GM23338 (cell line): ENCODE measurements at regions not wholly inside any gene's neighbourhood (a gene's known extent, or its start where the extent isn't known, plus 50 kb on each side); places are given as distances from the start of the nearest gene placed in this dataset.

Experiments
- ATAC-seq: fragments of 200-7000 bp; cut with Tn5 transposase; 3 replicates; pipeline ENCODE4 v1.9.1; 2020
- DNase-seq: peaks from one replicate; pipeline ENCODE4 v3.0.0-alpha.2; 2015; ENCODE audit warnings: low spot score
- H2AFZ ChIP-seq: fragments of 200-600 bp; sonication (generic); 2 replicates; pipeline ENCODE4 v1.8.0; 2016; ENCODE audit warnings: antibody characterized with exemption, mild to moderate bottlenecking, moderate library complexity
- H3F3A ChIP-seq: fragments of 200-600 bp; sonication (generic); replicated peaks from 2 replicates; pipeline ENCODE4 v1.8.0; 2017; ENCODE audit warnings: antibody characterized with exemption, mixed run types, low read depth
- H3K27ac ChIP-seq: fragments of 200-600 bp; sonication (generic); 2 replicates; pipeline ENCODE4 v1.6.1; 2016; ENCODE audit warnings: low read depth
- H3K27me3 ChIP-seq: fragments of 200-600 bp; sonication (generic); 2 replicates; pipeline ENCODE4 v1.8.0; 2016; ENCODE audit warnings: mild to moderate bottlenecking, mixed run types, moderate library complexity; ENCODE audit not compliant: insufficient read depth
- H3K36me3 ChIP-seq: fragments of 200-600 bp; sonication (generic); 2 replicates; pipeline ENCODE4 v1.8.0; 2016; ENCODE audit warnings: mild to moderate bottlenecking; ENCODE audit not compliant: insufficient read depth
- H3K4me1 ChIP-seq: fragments of 200-600 bp; sonication (generic); 2 replicates; pipeline ENCODE4 v1.8.0; 2016; ENCODE audit warnings: mild to moderate bottlenecking, moderate library complexity; ENCODE audit not compliant: insufficient read depth
- H3K4me2 ChIP-seq: fragments of 200-600 bp; sonication (generic); 2 replicates; pipeline ENCODE4 v1.7.1; 2017; ENCODE audit warnings: mixed run types
- H3K4me3 ChIP-seq: fragments of 200-600 bp; sonication (generic); 2 replicates; pipeline ENCODE4 v1.6.1; 2016; ENCODE audit warnings: mixed run types
- H3K79me2 ChIP-seq: fragments of 200-600 bp; sonication (generic); replicated peaks from 2 replicates; pipeline ENCODE4 v1.8.0; 2017; ENCODE audit warnings: mild to moderate bottlenecking; ENCODE audit not compliant: insufficient read depth
- H3K9me2 ChIP-seq: fragments of 200-600 bp; sonication (generic); 2 replicates; pipeline ENCODE4 v1.8.0; 2017; ENCODE audit not compliant: insufficient read depth
- H4K20me1 ChIP-seq: fragments of 200-600 bp; sonication (generic); replicated peaks from 2 replicates; pipeline ENCODE4 v1.8.0; 2017; ENCODE audit warnings: mild to moderate bottlenecking; ENCODE audit not compliant: insufficient read depth
- H3K27ac Mint-ChIP-seq: 2 replicates; pipeline ENCODE4 v1.8.0; 2020; ENCODE audit warnings: inconsistent platforms, mild to moderate bottlenecking, moderate library complexity, mixed read lengths
- H3K27me3 Mint-ChIP-seq: 3 replicates; pipeline ENCODE4 v1.8.0; 2022; ENCODE audit warnings: low read depth, mild to moderate bottlenecking, moderate library complexity, mixed read lengths, inconsistent platforms; ENCODE audit not compliant: insufficient read depth, poor library complexity
- H3K36me3 Mint-ChIP-seq: 3 replicates; pipeline ENCODE4 v1.8.0; 2021; ENCODE audit warnings: low read depth, mild to moderate bottlenecking, inconsistent platforms, moderate library complexity, mixed read lengths
- H3K4me1 Mint-ChIP-seq: 3 replicates; pipeline ENCODE4 v1.8.0; 2020; ENCODE audit warnings: mild to moderate bottlenecking, inconsistent platforms, mixed read lengths
- H3K4me3 Mint-ChIP-seq: 3 replicates; pipeline ENCODE4 v1.8.0; 2021; ENCODE audit warnings: moderate library complexity, mild to moderate bottlenecking, inconsistent platforms, mixed read lengths
- H3K9me3 Mint-ChIP-seq: 3 replicates; pipeline ENCODE4 v1.8.0; 2020; ENCODE audit warnings: moderate library complexity, mild to moderate bottlenecking, inconsistent platforms, mixed read lengths
- EZH2 ChIP-seq: fragments of 200-600 bp; sonication (generic); IDR thresholded peaks from one replicate; pipeline ENCODE4 v1.8.0; 2017; ENCODE audit warnings: antibody characterized with exemption, mild to moderate bottlenecking, low read depth; ENCODE audit not compliant: unreplicated experiment
- EZH2phosphoT487 ChIP-seq: fragments of 200-600 bp; sonication (generic); IDR thresholded peaks from one replicate; pipeline ENCODE4 v1.8.1; 2018; ENCODE audit warnings: antibody characterized with exemption; ENCODE audit not compliant: unreplicated experiment
- JUNB ChIP-seq: IDR thresholded peaks from one replicate; pipeline ENCODE4 v1.6.1; 2016; ENCODE audit warnings: antibody characterized with exemption; ENCODE audit not compliant: unreplicated experiment
- NANOG ChIP-seq: IDR thresholded peaks from 2 replicates; pipeline ENCODE4 v1.6.1; 2016; ENCODE audit warnings: antibody characterized with exemption, borderline replicate concordance
- POLR2AphosphoS5 ChIP-seq: IDR thresholded peaks from 2 replicates; pipeline ENCODE4 v1.6.1; 2016; ENCODE audit warnings: antibody characterized with exemption, low read depth
- STAT1 ChIP-seq: IDR thresholded peaks from one replicate; pipeline ENCODE4 v1.6.1; 2016; ENCODE audit warnings: antibody characterized with exemption; ENCODE audit not compliant: unreplicated experiment
- ZNF114 ChIP-seq: fragments of 250-450 bp; sonication (Bioruptor Pico); IDR thresholded peaks from 2 replicates; pipeline ENCODE4 v1.5.0; 2020; ENCODE audit warnings: mild to moderate bottlenecking, moderate library complexity
- ZNF331 ChIP-seq: fragments of 250-450 bp; sonication (Bioruptor Pico); IDR thresholded peaks from 2 replicates; pipeline ENCODE4 v1.5.0; 2020; ENCODE audit warnings: low read depth, mild to moderate bottlenecking, moderate library complexity
- TF ChIP-seq, protein P1 (sequence below): fragments of 250-450 bp; sonication (Bioruptor Pico); IDR thresholded peaks from 2 replicates; pipeline ENCODE4 v1.5.0; 2020; ENCODE audit warnings: mild to moderate bottlenecking, moderate library complexity
- TF ChIP-seq, protein P2 (sequence below): IDR thresholded peaks from 2 replicates; pipeline ENCODE4 v1.6.1; 2016; ENCODE audit warnings: antibody characterized with exemption
- TF ChIP-seq, protein P3 (sequence below): IDR thresholded peaks from one replicate; pipeline ENCODE4 v1.6.1; 2018; ENCODE audit warnings: antibody characterized with exemption; ENCODE audit not compliant: unreplicated experiment

DNA sequence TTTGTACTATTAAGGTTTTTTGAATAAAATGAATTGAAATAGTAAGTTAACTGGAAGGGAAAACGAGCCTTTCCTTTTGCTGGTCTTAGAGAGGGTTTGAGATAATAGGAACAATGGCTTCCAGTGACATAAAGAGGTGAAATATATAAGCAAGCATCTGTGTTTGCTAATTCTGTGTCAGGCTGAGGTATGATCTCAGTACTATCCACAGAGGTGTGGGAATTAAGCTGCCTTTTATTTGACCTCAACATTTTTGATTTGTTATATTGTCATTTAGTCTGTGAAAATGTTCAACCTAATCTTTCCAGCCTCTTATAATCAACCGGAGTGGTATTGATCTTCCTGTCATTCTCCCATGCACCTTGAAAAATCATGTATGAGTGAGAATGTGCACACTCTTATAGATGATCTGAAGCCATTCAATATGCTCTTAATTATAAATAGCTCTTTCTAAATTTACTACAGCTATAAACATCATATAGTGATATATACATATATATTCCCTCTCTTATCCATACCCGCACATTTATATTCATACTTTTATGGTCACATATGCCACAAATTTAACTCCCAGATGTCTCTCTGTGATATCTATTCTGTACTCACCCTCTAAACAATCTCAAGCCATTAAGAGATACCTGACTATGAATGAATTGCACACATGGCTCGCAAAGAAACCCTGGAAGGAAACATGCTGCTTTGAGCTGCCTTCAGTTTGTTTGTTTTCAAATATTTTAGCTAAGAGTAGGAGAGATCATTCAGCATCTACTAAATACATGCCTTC is 754.7 kb upstream of the NRSN1 start:
- no peak for TF ChIP-seq EZH2
- TF ChIP-seq, protein P1, sequence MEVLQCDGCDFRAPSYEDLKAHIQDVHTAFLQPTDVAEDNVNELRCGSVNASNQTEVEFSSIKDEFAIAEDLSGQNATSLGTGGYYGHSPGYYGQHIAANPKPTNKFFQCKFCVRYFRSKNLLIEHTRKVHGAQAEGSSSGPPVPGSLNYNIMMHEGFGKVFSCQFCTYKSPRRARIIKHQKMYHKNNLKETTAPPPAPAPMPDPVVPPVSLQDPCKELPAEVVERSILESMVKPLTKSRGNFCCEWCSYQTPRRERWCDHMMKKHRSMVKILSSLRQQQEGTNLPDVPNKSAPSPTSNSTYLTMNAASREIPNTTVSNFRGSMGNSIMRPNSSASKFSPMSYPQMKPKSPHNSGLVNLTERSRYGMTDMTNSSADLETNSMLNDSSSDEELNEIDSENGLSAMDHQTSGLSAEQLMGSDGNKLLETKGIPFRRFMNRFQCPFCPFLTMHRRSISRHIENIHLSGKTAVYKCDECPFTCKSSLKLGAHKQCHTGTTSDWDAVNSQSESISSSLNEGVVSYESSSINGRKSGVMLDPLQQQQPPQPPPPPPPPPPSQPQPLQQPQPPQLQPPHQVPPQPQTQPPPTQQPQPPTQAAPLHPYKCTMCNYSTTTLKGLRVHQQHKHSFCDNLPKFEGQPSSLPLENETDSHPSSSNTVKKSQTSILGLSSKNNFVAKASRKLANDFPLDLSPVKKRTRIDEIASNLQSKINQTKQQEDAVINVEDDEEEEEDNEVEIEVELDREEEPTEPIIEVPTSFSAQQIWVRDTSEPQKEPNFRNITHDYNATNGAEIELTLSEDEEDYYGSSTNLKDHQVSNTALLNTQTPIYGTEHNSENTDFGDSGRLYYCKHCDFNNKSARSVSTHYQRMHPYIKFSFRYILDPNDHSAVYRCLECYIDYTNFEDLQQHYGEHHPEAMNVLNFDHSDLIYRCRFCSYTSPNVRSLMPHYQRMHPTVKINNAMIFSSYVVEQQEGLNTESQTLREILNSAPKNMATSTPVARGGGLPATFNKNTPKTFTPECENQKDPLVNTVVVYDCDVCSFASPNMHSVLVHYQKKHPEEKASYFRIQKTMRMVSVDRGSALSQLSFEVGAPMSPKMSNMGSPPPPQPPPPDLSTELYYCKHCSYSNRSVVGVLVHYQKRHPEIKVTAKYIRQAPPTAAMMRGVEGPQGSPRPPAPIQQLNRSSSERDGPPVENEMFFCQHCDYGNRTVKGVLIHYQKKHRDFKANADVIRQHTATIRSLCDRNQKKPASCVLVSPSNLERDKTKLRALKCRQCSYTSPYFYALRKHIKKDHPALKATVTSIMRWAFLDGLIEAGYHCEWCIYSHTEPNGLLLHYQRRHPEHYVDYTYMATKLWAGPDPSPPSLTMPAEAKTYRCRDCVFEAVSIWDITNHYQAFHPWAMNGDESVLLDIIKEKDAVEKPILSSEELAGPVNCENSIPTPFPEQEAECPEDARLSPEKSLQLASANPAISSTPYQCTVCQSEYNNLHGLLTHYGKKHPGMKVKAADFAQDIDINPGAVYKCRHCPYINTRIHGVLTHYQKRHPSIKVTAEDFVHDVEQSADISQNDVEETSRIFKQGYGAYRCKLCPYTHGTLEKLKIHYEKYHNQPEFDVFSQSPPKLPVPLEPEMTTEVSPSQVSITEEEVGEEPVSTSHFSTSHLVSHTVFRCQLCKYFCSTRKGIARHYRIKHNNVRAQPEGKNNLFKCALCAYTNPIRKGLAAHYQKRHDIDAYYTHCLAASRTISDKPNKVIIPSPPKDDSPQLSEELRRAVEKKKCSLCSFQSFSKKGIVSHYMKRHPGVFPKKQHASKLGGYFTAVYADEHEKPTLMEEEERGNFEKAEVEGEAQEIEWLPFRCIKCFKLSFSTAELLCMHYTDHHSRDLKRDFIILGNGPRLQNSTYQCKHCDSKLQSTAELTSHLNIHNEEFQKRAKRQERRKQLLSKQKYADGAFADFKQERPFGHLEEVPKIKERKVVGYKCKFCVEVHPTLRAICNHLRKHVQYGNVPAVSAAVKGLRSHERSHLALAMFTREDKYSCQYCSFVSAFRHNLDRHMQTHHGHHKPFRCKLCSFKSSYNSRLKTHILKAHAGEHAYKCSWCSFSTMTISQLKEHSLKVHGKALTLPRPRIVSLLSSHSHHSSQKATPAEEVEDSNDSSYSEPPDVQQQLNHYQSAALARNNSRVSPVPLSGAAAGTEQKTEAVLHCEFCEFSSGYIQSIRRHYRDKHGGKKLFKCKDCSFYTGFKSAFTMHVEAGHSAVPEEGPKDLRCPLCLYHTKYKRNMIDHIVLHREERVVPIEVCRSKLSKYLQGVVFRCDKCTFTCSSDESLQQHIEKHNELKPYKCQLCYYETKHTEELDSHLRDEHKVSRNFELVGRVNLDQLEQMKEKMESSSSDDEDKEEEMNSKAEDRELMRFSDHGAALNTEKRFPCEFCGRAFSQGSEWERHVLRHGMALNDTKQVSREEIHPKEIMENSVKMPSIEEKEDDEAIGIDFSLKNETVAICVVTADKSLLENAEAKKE: no peak
- TF ChIP-seq EZH2phosphoT487: no peak
- no peak for TF ChIP-seq ZNF114 (CRISPR knock-in tag)
- TF ChIP-seq, protein P2, sequence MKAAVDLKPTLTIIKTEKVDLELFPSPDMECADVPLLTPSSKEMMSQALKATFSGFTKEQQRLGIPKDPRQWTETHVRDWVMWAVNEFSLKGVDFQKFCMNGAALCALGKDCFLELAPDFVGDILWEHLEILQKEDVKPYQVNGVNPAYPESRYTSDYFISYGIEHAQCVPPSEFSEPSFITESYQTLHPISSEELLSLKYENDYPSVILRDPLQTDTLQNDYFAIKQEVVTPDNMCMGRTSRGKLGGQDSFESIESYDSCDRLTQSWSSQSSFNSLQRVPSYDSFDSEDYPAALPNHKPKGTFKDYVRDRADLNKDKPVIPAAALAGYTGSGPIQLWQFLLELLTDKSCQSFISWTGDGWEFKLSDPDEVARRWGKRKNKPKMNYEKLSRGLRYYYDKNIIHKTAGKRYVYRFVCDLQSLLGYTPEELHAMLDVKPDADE: no peak
- TF ChIP-seq JUNB: no peak
- no peak for TF ChIP-seq STAT1
- no peak for TF ChIP-seq ZNF331 (CRISPR knock-in tag)
- TF ChIP-seq, protein P3, sequence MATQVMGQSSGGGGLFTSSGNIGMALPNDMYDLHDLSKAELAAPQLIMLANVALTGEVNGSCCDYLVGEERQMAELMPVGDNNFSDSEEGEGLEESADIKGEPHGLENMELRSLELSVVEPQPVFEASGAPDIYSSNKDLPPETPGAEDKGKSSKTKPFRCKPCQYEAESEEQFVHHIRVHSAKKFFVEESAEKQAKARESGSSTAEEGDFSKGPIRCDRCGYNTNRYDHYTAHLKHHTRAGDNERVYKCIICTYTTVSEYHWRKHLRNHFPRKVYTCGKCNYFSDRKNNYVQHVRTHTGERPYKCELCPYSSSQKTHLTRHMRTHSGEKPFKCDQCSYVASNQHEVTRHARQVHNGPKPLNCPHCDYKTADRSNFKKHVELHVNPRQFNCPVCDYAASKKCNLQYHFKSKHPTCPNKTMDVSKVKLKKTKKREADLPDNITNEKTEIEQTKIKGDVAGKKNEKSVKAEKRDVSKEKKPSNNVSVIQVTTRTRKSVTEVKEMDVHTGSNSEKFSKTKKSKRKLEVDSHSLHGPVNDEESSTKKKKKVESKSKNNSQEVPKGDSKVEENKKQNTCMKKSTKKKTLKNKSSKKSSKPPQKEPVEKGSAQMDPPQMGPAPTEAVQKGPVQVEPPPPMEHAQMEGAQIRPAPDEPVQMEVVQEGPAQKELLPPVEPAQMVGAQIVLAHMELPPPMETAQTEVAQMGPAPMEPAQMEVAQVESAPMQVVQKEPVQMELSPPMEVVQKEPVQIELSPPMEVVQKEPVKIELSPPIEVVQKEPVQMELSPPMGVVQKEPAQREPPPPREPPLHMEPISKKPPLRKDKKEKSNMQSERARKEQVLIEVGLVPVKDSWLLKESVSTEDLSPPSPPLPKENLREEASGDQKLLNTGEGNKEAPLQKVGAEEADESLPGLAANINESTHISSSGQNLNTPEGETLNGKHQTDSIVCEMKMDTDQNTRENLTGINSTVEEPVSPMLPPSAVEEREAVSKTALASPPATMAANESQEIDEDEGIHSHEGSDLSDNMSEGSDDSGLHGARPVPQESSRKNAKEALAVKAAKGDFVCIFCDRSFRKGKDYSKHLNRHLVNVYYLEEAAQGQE: no peak
- TF ChIP-seq POLR2AphosphoS5: no peak
- no peak for TF ChIP-seq NANOG
- H3K27ac ChIP-seq: no peak overlapping the region
- Mint-ChIP-seq H3K4me3 (no peak overlapping the region), H3K4me1 (no peaks in the 10 kb centered on the region), H3K27me3 (no peaks in the 10 kb centered on the region), H3K27ac (no peak overlapping the region), H3K36me3 (no peaks in the 10 kb centered on the region), H3K9me3 (peaks cover 8% of the 10 kb centered on the region; the same call in 2 of the 3 replicates)
- H3K27me3 ChIP-seq: no peaks in the 10 kb centered on the region
- no peak overlapping the region for H3K4me3 ChIP-seq
- H2AFZ ChIP-seq: no peak overlapping the region
- no peak for ATAC-seq
- H3F3A ChIP-seq: no peaks in the 10 kb centered on the region
- no peaks in the 10 kb centered on the region for H3K36me3 ChIP-seq
- H3K4me2 ChIP-seq: no peak overlapping the region
- no peak for DNase-seq
- H4K20me1 ChIP-seq: no peaks in the 10 kb centered on the region
- no peaks in the 10 kb centered on the region for H3K9me2 ChIP-seq
- H3K4me1 ChIP-seq: no peaks in the 10 kb centered on the region
- H3K79me2 ChIP-seq: no peaks in the 10 kb centered on the region
